Esophagus squamous epithelium (tissue), 4 donors: ENCODE measurements at regions not wholly inside any gene's neighbourhood (a gene's known extent, or its start where the extent isn't known, plus 50 kb on each side); places are given as distances from the start of the nearest gene placed in this dataset.

ENCODE experiments used
- POLR2A ChIP-seq, 4 donors: fragments of 450-650 bp; IDR thresholded peaks; one replicate each; pipeline ENCODE4 v1.6.1; 2017; ENCODE audit warnings: antibody characterized with exemption in 4 of 4, mild to moderate bottlenecking in 4 of 4, moderate library complexity in 3 of 4
- TF ChIP-seq, protein P1 (sequence below), 6 experiments: fragments of 450-650 bp in 4 of 6; fragments of 200-600 bp in 2 of 6; sonication (generic) in 2 of 6; IDR thresholded peaks; one replicate each; pipeline ENCODE4 v1.5.1; 2016 to 2019; ENCODE audit warnings: antibody characterized with exemption in 6 of 6, mild to moderate bottlenecking in 4 of 6, moderate library complexity in 4 of 6

DNA sequence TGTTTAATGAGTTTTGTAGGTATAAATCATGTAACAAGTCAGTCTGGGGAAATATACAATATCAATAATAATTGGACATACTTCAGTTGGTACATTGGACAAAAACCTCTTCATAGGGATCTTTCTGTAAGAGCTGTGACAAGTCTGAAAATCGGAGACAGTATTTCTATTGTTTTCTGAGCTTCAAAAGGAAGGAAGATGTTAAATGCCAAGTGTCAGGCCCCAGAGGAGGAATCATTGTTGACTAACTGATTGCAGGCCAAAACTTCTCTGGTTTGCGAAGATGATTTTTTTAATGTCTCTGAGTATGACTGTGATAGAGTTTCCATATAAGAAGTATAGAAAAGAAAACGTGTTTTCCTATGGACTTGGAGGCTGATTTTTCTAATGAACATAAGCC is 316.4 kb downstream of the RNF144B start:
- TF ChIP-seq, protein P1, sequence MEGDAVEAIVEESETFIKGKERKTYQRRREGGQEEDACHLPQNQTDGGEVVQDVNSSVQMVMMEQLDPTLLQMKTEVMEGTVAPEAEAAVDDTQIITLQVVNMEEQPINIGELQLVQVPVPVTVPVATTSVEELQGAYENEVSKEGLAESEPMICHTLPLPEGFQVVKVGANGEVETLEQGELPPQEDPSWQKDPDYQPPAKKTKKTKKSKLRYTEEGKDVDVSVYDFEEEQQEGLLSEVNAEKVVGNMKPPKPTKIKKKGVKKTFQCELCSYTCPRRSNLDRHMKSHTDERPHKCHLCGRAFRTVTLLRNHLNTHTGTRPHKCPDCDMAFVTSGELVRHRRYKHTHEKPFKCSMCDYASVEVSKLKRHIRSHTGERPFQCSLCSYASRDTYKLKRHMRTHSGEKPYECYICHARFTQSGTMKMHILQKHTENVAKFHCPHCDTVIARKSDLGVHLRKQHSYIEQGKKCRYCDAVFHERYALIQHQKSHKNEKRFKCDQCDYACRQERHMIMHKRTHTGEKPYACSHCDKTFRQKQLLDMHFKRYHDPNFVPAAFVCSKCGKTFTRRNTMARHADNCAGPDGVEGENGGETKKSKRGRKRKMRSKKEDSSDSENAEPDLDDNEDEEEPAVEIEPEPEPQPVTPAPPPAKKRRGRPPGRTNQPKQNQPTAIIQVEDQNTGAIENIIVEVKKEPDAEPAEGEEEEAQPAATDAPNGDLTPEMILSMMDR (IDR thresholded peaks at IDR 0.05), result no peak
- TF ChIP-seq POLR2A (IDR thresholded peaks at IDR 0.05), result no peak
